CD4-positive, alpha-beta T cell (primary cell): ENCODE measurements at regions not wholly inside any gene's neighbourhood (a gene's known extent, or its start where the extent isn't known, plus 50 kb on each side); places are given as distances from the start of the nearest gene placed in this dataset.

Experiments used
- ATAC-seq: fragments of 200-7000 bp; cut with Tn5 transposase; one replicate; pipeline ENCODE4 v1.10.0; 2022; ENCODE audit warnings: mild to moderate bottlenecking; ENCODE audit not compliant: poor library complexity
- CTCF ChIA-PET: fragments of 350-600 bp; sonication (Branson Sonifier 250); formaldehyde crosslinking; loops from one replicate; lab custom pipeline; 2021; ENCODE audit warnings: antibody characterized with exemption, inconsistent platforms; lab: Charles Lee
- POLR2A ChIA-PET: fragments of 350-600 bp; sonication (Branson Sonifier 250); formaldehyde crosslinking; loops from one replicate; lab custom pipeline; 2021; ENCODE audit warnings: antibody characterized with exemption, inconsistent platforms; lab: Charles Lee
- DNase-seq, 14 experiments: peaks; one replicate each; pipeline ENCODE4 v3.0.0-alpha.2; 2013 to 2020; ENCODE audit warnings: mixed read lengths in 2 of 14
- H3K27ac ChIP-seq, 2 donors: one replicate each; pipeline versions ENCODE4 v1.5.1 to v1.7.0; 2013; ENCODE audit warnings: low read length in 2 of 2, low read depth in 1 of 2, mild to moderate bottlenecking in 1 of 2
- H3K27me3 ChIP-seq, 2 experiments: 1 replicate in 1 of 2; 2 replicates in 1 of 2; pipeline versions ENCODE4 v1.6.1 to v1.7.0; 2013; ENCODE audit warnings: low read length in 2 of 2, control low read depth in 1 of 2, mild to moderate bottlenecking in 1 of 2, moderate library complexity in 1 of 2; ENCODE audit not compliant: insufficient read depth in 2 of 2, control insufficient read depth in 1 of 2
- H3K36me3 ChIP-seq: one replicate; pipeline ENCODE4 v1.6.1; 2013; ENCODE audit warnings: low read length, control low read depth; ENCODE audit not compliant: insufficient read depth
- H3K4me1 ChIP-seq: one replicate; pipeline ENCODE4 v1.6.1; 2013; ENCODE audit warnings: low read length, control low read depth; ENCODE audit not compliant: insufficient read depth
- H3K4me3 ChIP-seq: one replicate; pipeline ENCODE4 v1.5.1; 2013; ENCODE audit warnings: mild to moderate bottlenecking, low read length, moderate library complexity
- H3K9me3 ChIP-seq, 2 experiments: 1 replicate in 1 of 2; 2 replicates in 1 of 2; pipeline versions ENCODE4 v1.6.1 to v1.7.0; 2013; ENCODE audit warnings: low read length in 2 of 2, mild to moderate bottlenecking in 2 of 2, control low read depth in 1 of 2, moderate library complexity in 1 of 2; ENCODE audit not compliant: control insufficient read depth in 1 of 2, insufficient read depth in 1 of 2
- H3K27ac Mint-ChIP-seq: one replicate; pipeline ENCODE4 v1.8.0; 2020; ENCODE audit warnings: mixed read lengths
- H3K27me3 Mint-ChIP-seq: one replicate; pipeline ENCODE4 v1.8.0; 2021; ENCODE audit warnings: mixed read lengths
- H3K36me3 Mint-ChIP-seq: one replicate; pipeline ENCODE4 v1.8.0; 2021; ENCODE audit warnings: low read depth, mixed read lengths
- H3K4me1 Mint-ChIP-seq: one replicate; pipeline ENCODE4 v1.8.0; 2021; ENCODE audit warnings: low read depth, mixed read lengths
- H3K4me3 Mint-ChIP-seq: one replicate; pipeline ENCODE4 v1.8.0; 2020; ENCODE audit warnings: mild to moderate bottlenecking, mixed read lengths
- H3K9me3 Mint-ChIP-seq: one replicate; pipeline ENCODE4 v1.8.0; 2020; ENCODE audit warnings: mixed read lengths
- CTCF ChIP-seq: fragments of 200-600 bp; IDR thresholded peaks from one replicate; pipeline ENCODE4 v1.8.0; 2022; ENCODE audit warnings: antibody characterized with exemption, mild to moderate bottlenecking
- intact Hi-C, 2 experiments: fragments of 100-400 bp; cut with DNase I in 1 of 2; cut with micrococcal nuclease in 1 of 2; formaldehyde crosslinking; loops; one replicate each; pipeline versions ENCODE4 v1.15.1 to v1.9.0; 2023 to 2025; cut with DNase I, micrococcal nuclease

DNA sequence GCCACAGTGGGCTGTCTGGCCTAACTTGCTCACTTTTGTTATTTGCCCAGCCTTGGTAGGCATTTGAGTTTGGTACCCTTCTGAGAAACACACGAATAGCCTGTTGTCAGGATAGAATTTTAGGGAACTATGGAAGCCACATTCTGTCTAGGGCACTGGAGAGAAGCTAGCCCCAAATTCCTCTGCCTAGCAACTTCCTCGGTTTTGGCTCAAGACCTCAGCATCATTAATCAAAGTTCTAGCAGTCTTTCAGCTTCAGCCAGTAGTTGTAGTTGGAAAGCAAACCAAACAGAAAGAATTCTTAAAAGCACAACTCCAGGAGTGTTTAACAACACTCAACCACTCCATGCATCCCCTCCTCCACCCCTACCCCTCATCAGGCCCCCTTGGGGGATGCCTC, 572.1 kb upstream of the PSMD7 start:
- H3K36me3 ChIP-seq: no peaks in the 10 kb centered on the region
- no peak overlapping the region for H3K4me3 ChIP-seq
- no peak for DNase-seq
- H3K27ac ChIP-seq: no peak overlapping the region
- Mint-ChIP-seq H3K9me3 (peaks cover 3% of the 10 kb centered on the region), H3K27ac (no peak overlapping the region), H3K36me3 (no peaks in the 10 kb centered on the region), H3K27me3 (no peaks in the 10 kb centered on the region), H3K4me1 (no peaks in the 10 kb centered on the region), H3K4me3 (no peak overlapping the region)
- ChIA-PET CTCF (no interaction called here), POLR2A (no interaction called here)
- peaks cover 0 to 19% of the 10 kb centered on the region in 2 experiments for H3K9me3 ChIP-seq
- no peak for TF ChIP-seq CTCF
- no peaks in the 10 kb centered on the region for H3K4me1 ChIP-seq
- no peak for ATAC-seq
- H3K27me3 ChIP-seq: no peaks in the 10 kb centered on the region
- intact Hi-C loops: no loop called here

DNA sequence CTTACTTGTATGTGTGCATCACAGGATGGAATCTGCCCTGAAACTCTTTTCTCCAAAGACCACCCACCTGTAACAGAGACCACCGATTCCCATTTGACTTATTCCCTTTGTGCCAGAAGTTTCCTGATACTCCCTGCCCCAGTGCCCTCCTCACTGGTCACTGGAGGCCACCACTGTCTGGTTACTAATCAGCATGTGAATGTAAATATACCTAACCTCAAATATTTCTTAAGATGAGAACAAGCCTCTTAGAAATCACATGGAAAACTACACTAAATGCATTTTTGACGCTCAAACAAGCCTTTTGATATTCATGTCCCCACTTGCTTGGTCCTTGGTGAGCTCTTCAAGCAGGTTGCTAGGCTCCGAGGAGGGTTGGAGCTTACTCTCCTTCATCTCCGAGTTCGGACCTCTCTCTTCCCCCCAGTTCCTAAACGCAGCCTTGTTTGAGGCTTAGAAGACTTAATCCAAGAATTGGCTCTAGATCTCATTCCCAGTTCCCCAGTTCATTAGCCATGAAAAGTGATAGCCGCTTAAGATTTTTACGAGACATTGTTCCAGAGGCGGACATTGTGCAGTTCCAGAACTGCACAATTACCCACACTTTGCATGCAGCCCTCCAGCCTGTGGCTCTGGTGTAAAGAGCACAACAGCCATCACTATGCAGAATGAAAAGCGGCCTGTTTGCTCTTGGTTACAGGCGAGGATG, 579.2 kb upstream of the PSMD7 start:
- Histone ChIP-seq H3K4me1 (no peaks in the 10 kb centered on the region), H3K27ac (no peak overlapping the region), H3K9me3 (peaks cover 0 to 5% of the 10 kb centered on the region in 2 experiments), H3K27me3 (no peaks in the 10 kb centered on the region), H3K4me3 (no peak overlapping the region), H3K36me3 (no peaks in the 10 kb centered on the region)
- Mint-ChIP-seq H3K9me3 (peaks cover 2% of the 10 kb centered on the region), H3K4me1 (no peaks in the 10 kb centered on the region), H3K4me3 (no peak overlapping the region), H3K27me3 (no peaks in the 10 kb centered on the region), H3K27ac (no peak overlapping the region), H3K36me3 (no peaks in the 10 kb centered on the region)
- no peak for TF ChIP-seq CTCF
- CTCF ChIA-PET: no interaction called here
- ATAC-seq: no peak
- POLR2A ChIA-PET: no interaction called here
- intact Hi-C loops: no loop called here
- no peak for DNase-seq

DNA sequence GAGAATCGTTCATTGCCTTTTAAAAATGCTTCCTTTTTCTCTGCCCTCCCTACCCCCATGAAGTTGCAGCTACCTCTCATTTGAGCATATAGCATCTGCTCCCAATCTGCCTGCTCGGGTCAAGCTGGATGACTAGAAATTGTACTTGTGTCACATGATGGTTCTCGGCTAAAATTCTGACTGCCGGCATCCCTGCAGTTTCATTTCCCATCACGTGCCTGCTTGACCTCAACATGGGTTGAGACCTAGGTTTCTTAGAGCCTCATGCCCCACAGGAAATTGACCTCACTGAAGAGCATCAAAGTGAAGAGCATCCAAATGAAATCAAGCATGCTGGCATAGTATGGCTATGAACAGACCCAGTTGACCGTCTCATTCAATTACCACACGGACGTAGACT, 581.6 kb upstream of the PSMD7 start:
- CTCF ChIA-PET: no interaction called here
- ATAC-seq: no peak
- Histone ChIP-seq H3K36me3 (no peaks in the 10 kb centered on the region), H3K27me3 (no peaks in the 10 kb centered on the region), H3K4me1 (no peaks in the 10 kb centered on the region), H3K4me3 (no peak overlapping the region), H3K27ac (no peak overlapping the region), H3K9me3 (peaks cover 0 to 4% of the 10 kb centered on the region in 2 experiments)
- no peak for TF ChIP-seq CTCF
- Mint-ChIP-seq H3K27me3 (no peaks in the 10 kb centered on the region), H3K4me3 (no peak overlapping the region), H3K36me3 (no peaks in the 10 kb centered on the region), H3K9me3 (peaks cover 2% of the 10 kb centered on the region), H3K27ac (no peak overlapping the region), H3K4me1 (no peaks in the 10 kb centered on the region)
- POLR2A ChIA-PET: no interaction called here
- intact Hi-C loops: no loop called here
- DNase-seq: no peak
